H9 (cell line): ENCODE measurements at regions not wholly inside any gene's neighbourhood (a gene's known extent, or its start where the extent isn't known, plus 50 kb on each side); places are given as distances from the start of the nearest gene placed in this dataset.
A peak's percentile ranks its signal among the peaks of the same experiment; 100 is the strongest.

ENCODE experiments used
- DNase-seq: peaks from one replicate; pipeline ENCODE4 v3.0.0-alpha.2; 2017
- H2AFZ ChIP-seq: one replicate; pipeline ENCODE4 v1.6.1; 2013; ENCODE audit warnings: mild to moderate bottlenecking, low read length, control low read depth, moderate library complexity
- H2AK5ac ChIP-seq: 2 replicates; pipeline ENCODE4 v1.6.1; 2013; ENCODE audit warnings: low read length, control low read depth, mixed read lengths; ENCODE audit not compliant: insufficient read length
- H2BK120ac ChIP-seq: one replicate; pipeline ENCODE4 v1.6.1; 2013; ENCODE audit warnings: low read depth, mild to moderate bottlenecking, low read length, control low read depth, inconsistent platforms; ENCODE audit not compliant: poor library complexity, severe bottlenecking
- H2BK12ac ChIP-seq: 2 replicates; pipeline ENCODE4 v1.6.1; 2013; ENCODE audit warnings: low read length, control low read depth, mixed read lengths, low read depth; ENCODE audit not compliant: insufficient read length
- H2BK15ac ChIP-seq: 2 replicates; pipeline ENCODE4 v1.6.1; 2013; ENCODE audit warnings: low read depth, low read length, control low read depth
- H2BK20ac ChIP-seq: one replicate; pipeline ENCODE4 v1.6.1; 2013; ENCODE audit warnings: low read depth, mild to moderate bottlenecking, low read length, control low read depth, inconsistent platforms; ENCODE audit not compliant: poor library complexity, severe bottlenecking
- H2BK5ac ChIP-seq: 2 replicates; pipeline ENCODE4 v1.6.1; 2013; ENCODE audit warnings: low read length, control low read depth, mixed read lengths; ENCODE audit not compliant: insufficient read length
- H3K14ac ChIP-seq: 2 replicates; pipeline ENCODE4 v1.6.1; 2013; ENCODE audit warnings: low read length, control low read depth; ENCODE audit not compliant: insufficient read depth
- H3K18ac ChIP-seq: 2 replicates; pipeline ENCODE4 v1.6.1; 2013; ENCODE audit warnings: low read depth, mild to moderate bottlenecking, mixed read lengths, low read length, control low read depth; ENCODE audit not compliant: insufficient read length
- H3K23ac ChIP-seq: 2 replicates; pipeline ENCODE4 v1.6.1; 2013; ENCODE audit warnings: low read length, control low read depth, mixed read lengths, low read depth; ENCODE audit not compliant: insufficient read length
- H3K23me2 ChIP-seq: 2 replicates; pipeline ENCODE4 v1.6.1; 2013; ENCODE audit warnings: low read depth, mild to moderate bottlenecking, mixed read lengths, low read length, control low read depth; ENCODE audit not compliant: insufficient read length, poor library complexity, severe bottlenecking
- H3K27ac ChIP-seq: 2 replicates; pipeline ENCODE4 v1.5.1; 2013; ENCODE audit warnings: low read length, control low read depth, mixed read lengths, low read depth; ENCODE audit not compliant: insufficient read length
- H3K27me3 ChIP-seq: 2 replicates; pipeline ENCODE4 v1.6.1; 2013; ENCODE audit warnings: low read length, control low read depth, inconsistent platforms; ENCODE audit not compliant: insufficient read depth
- H3K4ac ChIP-seq: 2 replicates; pipeline ENCODE4 v1.6.1; 2013; ENCODE audit warnings: low read depth, mild to moderate bottlenecking, control low read depth, inconsistent platforms, low read length, moderate library complexity
- H3K4me1 ChIP-seq: 2 replicates; pipeline ENCODE4 v1.6.1; 2013; ENCODE audit warnings: low read length, control low read depth, inconsistent platforms; ENCODE audit not compliant: insufficient read depth
- H3K4me2 ChIP-seq: 2 replicates; pipeline ENCODE4 v1.6.1; 2013; ENCODE audit warnings: low read length, control low read depth, mixed read lengths; ENCODE audit not compliant: insufficient read length, insufficient read depth
- H3K56ac ChIP-seq: 2 replicates; pipeline ENCODE4 v1.6.1; 2013; ENCODE audit warnings: low read depth, mild to moderate bottlenecking, mixed read lengths, low read length, control low read depth; ENCODE audit not compliant: insufficient read length
- H3K79me1 ChIP-seq: 2 replicates; pipeline ENCODE4 v1.6.1; 2013; ENCODE audit warnings: low read depth, mild to moderate bottlenecking, moderate library complexity, low read length, control low read depth, inconsistent platforms; ENCODE audit not compliant: insufficient read depth, poor library complexity, severe bottlenecking
- H3K79me2 ChIP-seq: 2 replicates; pipeline ENCODE4 v1.6.1; 2013; ENCODE audit warnings: low read length, control low read depth, inconsistent platforms; ENCODE audit not compliant: insufficient read depth
- H3K9ac ChIP-seq: 2 replicates; pipeline ENCODE4 v1.6.1; 2013; ENCODE audit warnings: low read length, control low read depth, mixed read lengths; ENCODE audit not compliant: insufficient read length; ENCODE audit errors: extremely low read depth
- H3K9me3 ChIP-seq: one replicate; pipeline ENCODE4 v1.6.1; 2013; ENCODE audit warnings: low read depth, low read length, inconsistent platforms; ENCODE audit not compliant: control insufficient read depth
- H3T11ph ChIP-seq: one replicate; pipeline ENCODE4 v1.6.1; 2013; ENCODE audit warnings: mild to moderate bottlenecking, low read length, control low read depth, inconsistent platforms
- H4K20me1 ChIP-seq: one replicate; pipeline ENCODE4 v1.6.1; 2013; ENCODE audit not compliant: control insufficient read depth, insufficient read length, insufficient read depth
- H4K5ac ChIP-seq: 2 replicates; pipeline ENCODE4 v1.6.1; 2013; ENCODE audit warnings: low read depth, mild to moderate bottlenecking, mixed read lengths, low read length, control low read depth; ENCODE audit not compliant: insufficient read length
- H4K8ac ChIP-seq: replicated peaks from 2 replicates; pipeline ENCODE4 v1.6.1; 2013; ENCODE audit warnings: low read length, control low read depth, mixed read lengths, low read depth; ENCODE audit not compliant: insufficient read length
- H4K91ac ChIP-seq: 2 replicates; pipeline ENCODE4 v1.6.1; 2013; ENCODE audit warnings: low read depth, mild to moderate bottlenecking, moderate library complexity, mixed read lengths, low read length, control low read depth; ENCODE audit not compliant: insufficient read length
- H3K27ac Mint-ChIP-seq, 3 experiments: 2 replicates in 2 of 3; 3 replicates in 1 of 3; pipeline ENCODE4 v1.8.0; 2020 to 2021; ENCODE audit warnings: mixed read lengths in 3 of 3, mild to moderate bottlenecking in 1 of 3, moderate library complexity in 1 of 3
- H3K27me3 Mint-ChIP-seq: 2 replicates; pipeline ENCODE4 v1.8.0; 2021; ENCODE audit warnings: low read depth, mild to moderate bottlenecking, moderate library complexity, mixed read lengths
- H3K36me3 Mint-ChIP-seq, 3 experiments: 2 replicates in 2 of 3; 3 replicates in 1 of 3; pipeline ENCODE4 v1.8.0; 2020 to 2021; ENCODE audit warnings: low read depth in 3 of 3, mixed read lengths in 3 of 3; ENCODE audit not compliant: insufficient read depth in 1 of 3
- H3K4me1 Mint-ChIP-seq, 2 experiments: 2 replicates each; pipeline ENCODE4 v1.8.0; 2020; ENCODE audit warnings: mixed read lengths in 2 of 2
- H3K4me3 Mint-ChIP-seq, 2 experiments: 2 replicates in 1 of 2; 3 replicates in 1 of 2; pipeline ENCODE4 v1.8.0; 2020 to 2021; ENCODE audit warnings: mild to moderate bottlenecking in 2 of 2, mixed read lengths in 2 of 2, moderate library complexity in 1 of 2
- H3K9me3 Mint-ChIP-seq, 2 experiments: 2 replicates in 1 of 2; 3 replicates in 1 of 2; pipeline ENCODE4 v1.8.0; 2020; ENCODE audit warnings: mild to moderate bottlenecking in 2 of 2, mixed read lengths in 2 of 2, moderate library complexity in 1 of 2
- WGBS: extraction: QIAGEN DNeasy Blood & Tissue Kit; methylation state at CpG from one replicate; pipeline ENCODE4 v1.1.7; 2013; ENCODE audit warnings: missing lambda C conversion rate, low lambda C conversion rate, mixed read lengths; ENCODE audit not compliant: insufficient read length; ENCODE audit errors: extremely low coverage; 5-methylcytosine and 5-hydroxymethylcytosine counted together
- TF ChIP-seq, protein P1 (sequence below): fragments of 200-600 bp; sonication (generic); conservative IDR thresholded peaks from 3 replicates; pipeline ENCODE4 v1.8.0; 2021; ENCODE audit warnings: antibody characterized with exemption, mild to moderate bottlenecking

GRCh38 chr3:76024640-76025039, 239.3 kb upstream of the ZNF717 start:
- H3K9ac ChIP-seq: no peak overlapping the region
- H3K4me1 ChIP-seq: peaks cover 2% of the 10 kb centered on the region
- no peak overlapping the region for H2AFZ ChIP-seq
- peaks cover 9 to 15% of the 10 kb centered on the region in 2 experiments for H3K4me1 Mint-ChIP-seq
- no peak overlapping the region; a peak in 1 of 7 replicates for H3K27ac Mint-ChIP-seq
- H3K4me2 ChIP-seq: no peak overlapping the region
- H3K27ac ChIP-seq: no peak overlapping the region
- H3K4ac ChIP-seq: no peak overlapping the region
- H3K79me2 ChIP-seq: no peaks in the 10 kb centered on the region
- no peak overlapping the region for H2BK15ac ChIP-seq
- TF ChIP-seq, protein P1, sequence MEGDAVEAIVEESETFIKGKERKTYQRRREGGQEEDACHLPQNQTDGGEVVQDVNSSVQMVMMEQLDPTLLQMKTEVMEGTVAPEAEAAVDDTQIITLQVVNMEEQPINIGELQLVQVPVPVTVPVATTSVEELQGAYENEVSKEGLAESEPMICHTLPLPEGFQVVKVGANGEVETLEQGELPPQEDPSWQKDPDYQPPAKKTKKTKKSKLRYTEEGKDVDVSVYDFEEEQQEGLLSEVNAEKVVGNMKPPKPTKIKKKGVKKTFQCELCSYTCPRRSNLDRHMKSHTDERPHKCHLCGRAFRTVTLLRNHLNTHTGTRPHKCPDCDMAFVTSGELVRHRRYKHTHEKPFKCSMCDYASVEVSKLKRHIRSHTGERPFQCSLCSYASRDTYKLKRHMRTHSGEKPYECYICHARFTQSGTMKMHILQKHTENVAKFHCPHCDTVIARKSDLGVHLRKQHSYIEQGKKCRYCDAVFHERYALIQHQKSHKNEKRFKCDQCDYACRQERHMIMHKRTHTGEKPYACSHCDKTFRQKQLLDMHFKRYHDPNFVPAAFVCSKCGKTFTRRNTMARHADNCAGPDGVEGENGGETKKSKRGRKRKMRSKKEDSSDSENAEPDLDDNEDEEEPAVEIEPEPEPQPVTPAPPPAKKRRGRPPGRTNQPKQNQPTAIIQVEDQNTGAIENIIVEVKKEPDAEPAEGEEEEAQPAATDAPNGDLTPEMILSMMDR: peak; percentile 80
- no peaks in the 10 kb centered on the region for H3K23me2 ChIP-seq
- H3K14ac ChIP-seq: no peak overlapping the region
- no peak overlapping the region for H3K4me3 Mint-ChIP-seq
- no peak overlapping the region for H2AK5ac ChIP-seq
- H2BK5ac ChIP-seq: no peak overlapping the region
- H4K8ac ChIP-seq: no peak overlapping the region
- no peak overlapping the region for H3K18ac ChIP-seq
- no peak overlapping the region for H2BK120ac ChIP-seq
- H3K79me1 ChIP-seq: no peaks in the 10 kb centered on the region
- no peaks in the 10 kb centered on the region for H3K27me3 Mint-ChIP-seq
- H3K9me3 Mint-ChIP-seq: peaks cover 0 to 3% of the 10 kb centered on the region in 2 experiments; a peak in 1 of 5 replicates
- H4K20me1 ChIP-seq: no peaks in the 10 kb centered on the region
- H2BK12ac ChIP-seq: no peak overlapping the region
- H3K56ac ChIP-seq: no peak overlapping the region
- no peaks in the 10 kb centered on the region for H3K27me3 ChIP-seq
- no peak overlapping the region for H3T11ph ChIP-seq
- no peak overlapping the region for H3K23ac ChIP-seq
- no peak for DNase-seq
- no peak overlapping the region for H4K5ac ChIP-seq
- H2BK20ac ChIP-seq: no peak overlapping the region
- peaks cover 0 to 3% (median 0%) of the 10 kb centered on the region in 3 experiments; a peak in 3 of 7 replicates for H3K36me3 Mint-ChIP-seq
- H4K91ac ChIP-seq: no peak overlapping the region
- no peaks in the 10 kb centered on the region for H3K9me3 ChIP-seq
- WGBS: no CpG with 5 or more reads among the region's 2 CpGs
